CD14-positive monocyte (primary cell): ENCODE measurements at regions not wholly inside any gene's neighbourhood (a gene's known extent, or its start where the extent isn't known, plus 50 kb on each side); places are given as distances from the start of the nearest gene placed in this dataset.

Experiments
- DNase-seq, 3 donors: peaks; one replicate each; pipeline ENCODE4 v3.0.0-alpha.2; 2011 to 2022
- H2AFZ ChIP-seq: 2 replicates; pipeline ENCODE4 v1.6.0; 2012; ENCODE audit warnings: mild to moderate bottlenecking, low read depth, low read length, inconsistent platforms; ENCODE audit not compliant: insufficient read depth, poor library complexity, severe bottlenecking
- H3K27ac ChIP-seq, 2 donors: 1 replicate in 1 of 2; 2 replicates in 1 of 2; pipeline ENCODE4 v1.5.1; 2012 to 2013; ENCODE audit warnings: low read length in 2 of 2, control low read depth in 1 of 2, inconsistent platforms in 1 of 2, low read depth in 1 of 2, mild to moderate bottlenecking in 1 of 2
- H3K27me3 ChIP-seq, 2 donors: one replicate each; pipeline versions ENCODE4 v1.6.0 to v1.6.1; 2011 to 2013; ENCODE audit warnings: low read length in 2 of 2; ENCODE audit not compliant: control insufficient read depth in 2 of 2, insufficient read depth in 2 of 2
- H3K36me3 ChIP-seq, 2 donors: replicated peaks in 1 of 2; 1 replicate in 1 of 2; 2 replicates in 1 of 2; pipeline versions ENCODE4 v1.5.1 to v1.6.1; 2012 to 2013; ENCODE audit warnings: low read length in 2 of 2, control low read depth in 1 of 2, inconsistent platforms in 1 of 2, mild to moderate bottlenecking in 1 of 2; ENCODE audit not compliant: insufficient read depth in 2 of 2, control insufficient read depth in 1 of 2
- H3K4me1 ChIP-seq, 2 donors: 1 replicate in 1 of 2; 2 replicates in 1 of 2; pipeline versions ENCODE4 v1.5.1 to v1.6.1; 2012 to 2013; ENCODE audit warnings: low read length in 2 of 2, control low read depth in 1 of 2, inconsistent platforms in 1 of 2, mild to moderate bottlenecking in 1 of 2, moderate library complexity in 1 of 2; ENCODE audit not compliant: insufficient read depth in 2 of 2, control insufficient read depth in 1 of 2
- H3K4me2 ChIP-seq: replicated peaks from 2 replicates; pipeline ENCODE3; 2012; ENCODE audit warnings: low read length, moderate library complexity, mild to moderate bottlenecking; ENCODE audit not compliant: poor library complexity, severe bottlenecking; ENCODE audit errors: extremely low read depth
- H3K4me3 ChIP-seq, 3 experiments: fragments of 200-600 bp in 1 of 3; sonication (generic) in 1 of 3; replicated peaks in 1 of 3; 1 replicate in 2 of 3; 2 replicates in 1 of 3; pipeline ENCODE4 v1.5.1; 2011 to 2013; ENCODE audit warnings: low read length in 3 of 3, mild to moderate bottlenecking in 3 of 3, control low read depth in 2 of 3, low read depth in 2 of 3, inconsistent platforms in 1 of 3, moderate library complexity in 1 of 3
- H3K79me2 ChIP-seq: 2 replicates; pipeline ENCODE4 v1.6.0; 2012; ENCODE audit warnings: mild to moderate bottlenecking, control low read depth, inconsistent platforms, low read length, moderate library complexity; ENCODE audit not compliant: insufficient read depth
- H3K9ac ChIP-seq: 2 replicates; pipeline ENCODE4 v1.6.0; 2017; ENCODE audit warnings: low read length, mild to moderate bottlenecking; ENCODE audit not compliant: insufficient read depth, poor library complexity, severe bottlenecking
- H3K9me3 ChIP-seq, 2 donors: replicated peaks in 1 of 2; 1 replicate in 1 of 2; 2 replicates in 1 of 2; pipeline versions ENCODE4 v1.5.1 to v1.6.1; 2012 to 2013; ENCODE audit warnings: low read length in 2 of 2, control low read depth in 1 of 2; ENCODE audit not compliant: control insufficient read depth in 1 of 2, insufficient read depth in 1 of 2
- H4K20me1 ChIP-seq: 2 replicates; pipeline ENCODE4 v1.6.0; 2012; ENCODE audit warnings: mild to moderate bottlenecking, low read length, control low read depth, moderate library complexity; ENCODE audit not compliant: insufficient read depth
- H3K27ac Mint-ChIP-seq, 7 donors: one replicate each; pipeline ENCODE4 v1.8.0; 2020; ENCODE audit warnings: mild to moderate bottlenecking in 7 of 7, mixed read lengths in 7 of 7, moderate library complexity in 6 of 7, inconsistent platforms in 2 of 7
- H3K27me3 Mint-ChIP-seq, 3 donors: one replicate each; pipeline ENCODE4 v1.8.0; 2021 to 2022; ENCODE audit warnings: low read depth in 3 of 3, mild to moderate bottlenecking in 3 of 3, mixed read lengths in 3 of 3, moderate library complexity in 3 of 3, inconsistent platforms in 1 of 3
- H3K36me3 Mint-ChIP-seq, 2 donors: one replicate each; pipeline ENCODE4 v1.8.0; 2020; ENCODE audit warnings: mixed read lengths in 2 of 2, inconsistent platforms in 1 of 2, mild to moderate bottlenecking in 1 of 2
- H3K4me1 Mint-ChIP-seq: one replicate; pipeline ENCODE4 v1.8.0; 2020; ENCODE audit warnings: mild to moderate bottlenecking, mixed read lengths
- H3K4me3 Mint-ChIP-seq, 2 donors: one replicate each; pipeline ENCODE4 v1.8.0; 2020; ENCODE audit warnings: mild to moderate bottlenecking in 2 of 2, mixed read lengths in 2 of 2, moderate library complexity in 1 of 2
- H3K9me3 Mint-ChIP-seq, 7 donors: one replicate each; pipeline ENCODE4 v1.8.0; 2020 to 2022; ENCODE audit warnings: mixed read lengths in 7 of 7, mild to moderate bottlenecking in 6 of 7, moderate library complexity in 6 of 7, inconsistent platforms in 2 of 7
- intact Hi-C, 2 donors: fragments of 100-400 bp; cut with micrococcal nuclease; formaldehyde crosslinking; loops; one replicate each; pipeline versions ENCODE4 v1.15.0 to v1.15.1; 2023
- TF ChIP-seq, protein P1 (sequence below): fragments of 200-600 bp; IDR thresholded peaks from one replicate; pipeline ENCODE4 v1.8.0; 2022; ENCODE audit warnings: antibody characterized with exemption, mild to moderate bottlenecking

DNA sequence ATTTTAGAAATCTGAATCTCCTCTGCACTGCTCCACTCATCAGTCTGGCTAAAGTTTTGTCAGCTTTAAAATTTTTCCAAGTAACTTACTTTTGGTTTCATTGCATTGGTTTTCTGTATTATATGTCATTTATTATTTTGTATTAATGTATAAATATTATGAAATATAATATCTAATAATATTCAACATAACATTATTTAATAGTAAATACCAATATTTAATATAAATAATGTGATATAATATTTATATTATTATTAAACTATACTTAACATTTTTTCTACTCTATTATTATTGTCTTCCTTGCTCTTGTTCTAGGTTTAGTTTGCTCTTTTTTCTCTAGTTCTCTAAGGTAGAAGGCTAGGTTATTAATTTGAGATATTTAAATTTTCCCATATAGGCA is 512.1 kb downstream of the AACS start:
- Mint-ChIP-seq H3K4me1 (no peaks in the 10 kb centered on the region), H3K9me3 (peaks cover 2 to 14% (median 6%) of the 10 kb centered on the region in 7 donors), H3K27ac (no peak overlapping the region), H3K36me3 (no peaks in the 10 kb centered on the region), H3K27me3 (peaks cover 0 to 1% (median 0%) of the 10 kb centered on the region in 3 donors), H3K4me3 (no peak overlapping the region)
- H3K4me2 ChIP-seq: no peak overlapping the region
- no peak for DNase-seq
- no peaks in the 10 kb centered on the region for H3K36me3 ChIP-seq
- no peaks in the 10 kb centered on the region for H3K27me3 ChIP-seq
- no peak overlapping the region for H3K4me3 ChIP-seq
- no peaks in the 10 kb centered on the region for H4K20me1 ChIP-seq
- intact Hi-C loops: no loop called here
- no peak overlapping the region for H2AFZ ChIP-seq
- no peak overlapping the region for H3K9ac ChIP-seq
- no peaks in the 10 kb centered on the region for H3K79me2 ChIP-seq
- TF ChIP-seq, protein P1, sequence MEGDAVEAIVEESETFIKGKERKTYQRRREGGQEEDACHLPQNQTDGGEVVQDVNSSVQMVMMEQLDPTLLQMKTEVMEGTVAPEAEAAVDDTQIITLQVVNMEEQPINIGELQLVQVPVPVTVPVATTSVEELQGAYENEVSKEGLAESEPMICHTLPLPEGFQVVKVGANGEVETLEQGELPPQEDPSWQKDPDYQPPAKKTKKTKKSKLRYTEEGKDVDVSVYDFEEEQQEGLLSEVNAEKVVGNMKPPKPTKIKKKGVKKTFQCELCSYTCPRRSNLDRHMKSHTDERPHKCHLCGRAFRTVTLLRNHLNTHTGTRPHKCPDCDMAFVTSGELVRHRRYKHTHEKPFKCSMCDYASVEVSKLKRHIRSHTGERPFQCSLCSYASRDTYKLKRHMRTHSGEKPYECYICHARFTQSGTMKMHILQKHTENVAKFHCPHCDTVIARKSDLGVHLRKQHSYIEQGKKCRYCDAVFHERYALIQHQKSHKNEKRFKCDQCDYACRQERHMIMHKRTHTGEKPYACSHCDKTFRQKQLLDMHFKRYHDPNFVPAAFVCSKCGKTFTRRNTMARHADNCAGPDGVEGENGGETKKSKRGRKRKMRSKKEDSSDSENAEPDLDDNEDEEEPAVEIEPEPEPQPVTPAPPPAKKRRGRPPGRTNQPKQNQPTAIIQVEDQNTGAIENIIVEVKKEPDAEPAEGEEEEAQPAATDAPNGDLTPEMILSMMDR: no peak
- no peak overlapping the region for H3K27ac ChIP-seq
- no peaks in the 10 kb centered on the region for H3K4me1 ChIP-seq
- H3K9me3 ChIP-seq: peaks cover 4 to 9% of the 10 kb centered on the region in 2 donors

DNA sequence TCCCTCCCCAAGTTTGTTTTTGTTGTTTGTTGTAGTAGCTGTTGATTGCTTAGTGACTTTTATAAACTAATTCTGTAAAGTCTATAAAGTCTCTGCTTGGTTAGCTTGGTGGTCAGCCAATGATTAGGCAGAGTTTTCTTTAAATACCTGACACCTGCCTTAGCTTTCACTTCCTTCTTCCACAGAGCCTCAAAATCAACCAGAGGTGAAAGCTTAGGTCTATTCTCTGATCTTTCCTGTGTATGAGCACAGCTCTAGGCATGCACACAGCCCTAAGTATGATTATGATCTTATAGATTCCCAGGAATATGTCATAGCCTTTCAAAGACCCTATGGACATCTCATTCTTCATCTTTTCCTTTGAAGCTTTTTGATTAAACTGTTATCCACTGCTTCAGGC is 514.7 kb downstream of the AACS start:
- Histone ChIP-seq H4K20me1 (no peaks in the 10 kb centered on the region), H2AFZ (no peak overlapping the region), H3K36me3 (no peaks in the 10 kb centered on the region), H3K4me1 (no peaks in the 10 kb centered on the region), H3K79me2 (no peaks in the 10 kb centered on the region), H3K4me2 (no peak overlapping the region), H3K27me3 (no peaks in the 10 kb centered on the region), H3K9ac (no peak overlapping the region), H3K9me3 (peaks cover 4 to 9% of the 10 kb centered on the region in 2 donors), H3K4me3 (no peak overlapping the region), H3K27ac (no peak overlapping the region)
- H3K27me3 Mint-ChIP-seq: peaks cover 0 to 4% (median 3%) of the 10 kb centered on the region in 3 donors
- no peak for DNase-seq
- TF ChIP-seq, protein P1: no peak
- peaks cover 3 to 20% (median 9%) of the 10 kb centered on the region in 7 donors for H3K9me3 Mint-ChIP-seq
- no peaks in the 10 kb centered on the region for H3K36me3 Mint-ChIP-seq
- H3K27ac Mint-ChIP-seq: no peak overlapping the region
- H3K4me1 Mint-ChIP-seq: no peaks in the 10 kb centered on the region
- no peak overlapping the region for H3K4me3 Mint-ChIP-seq
- intact Hi-C loops: no loop called here
